ENCODE measurements at regions not wholly inside any gene's neighbourhood (a gene's known extent, or its start where the extent isn't known, plus 50 kb on each side); places are given as distances from the start of the nearest gene placed in this dataset.

- Histone ChIP-seq H3K4me3 (no peak overlapping the region), H3K36me3 (no peaks in the 10 kb centered on the region), H3K9me3 (no peaks in the 10 kb centered on the region), H3K27ac (no peak overlapping the region), H3K27me3 (peaks cover 14 to 36% (median 29%) of the 10 kb centered on the region in 3 donors), H3K4me1 (peaks cover 0 to 28% (median 20%) of the 10 kb centered on the region in 4 donors)
- 72 to 74% methylated on average over 13 of the region's 13 CpGs for WGBS, 2 donors
- intact Hi-C loops (cut with DNase I): no loop called here
- TF ChIP-seq POLR2AphosphoS5 (IDR thresholded peaks at IDR 0.05) (no peak), EP300 (IDR thresholded peaks at IDR 0.05) (no peak), POLR2A (IDR thresholded peaks at IDR 0.05) (no peak), CTCF (IDR thresholded peaks at IDR 0.05) (no peak)
- DNase-seq: no peak
These were observed 1247.1 kb downstream of the BRD1 start for GRCh38 chr22:48580481-48580970.

DNA sequence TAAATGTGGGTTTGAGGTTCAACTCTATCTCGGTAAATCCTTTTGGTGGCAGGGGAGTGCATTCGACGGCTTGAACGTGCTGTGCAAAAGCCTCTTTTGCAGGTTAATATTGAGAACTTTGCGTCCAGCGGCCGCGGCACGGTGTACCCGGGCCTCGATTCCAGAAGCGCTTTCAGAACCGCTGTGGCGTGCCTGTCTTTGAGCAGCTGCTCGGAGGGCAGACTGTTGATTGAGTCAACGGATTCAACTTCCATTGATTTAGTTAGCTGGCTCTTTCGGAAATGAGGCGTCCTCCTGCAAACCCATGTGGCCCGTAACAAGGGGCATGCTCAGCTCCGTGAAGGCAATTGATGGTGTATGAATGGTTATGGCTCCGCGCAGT, 1247.8 kb downstream of the BRD1 start:
- Histone ChIP-seq H3K4me3 (no peak overlapping the region), H3K9me3 (no peaks in the 10 kb centered on the region), H3K4me1 (peaks cover 0 to 28% (median 20%) of the 10 kb centered on the region in 4 donors), H3K27me3 (peaks cover 14 to 35% (median 32%) of the 10 kb centered on the region in 3 donors), H3K36me3 (no peaks in the 10 kb centered on the region), H3K27ac (no peak overlapping the region)
- intact Hi-C loops (cut with DNase I): loop anchor here (5.0 kb wide), 2 partner anchors 727 to 1052 kb away; no protein-coding TSS in a partner anchor
- no peak for DNase-seq
- no peak for TF ChIP-seq EP300 (IDR thresholded peaks at IDR 0.05)
- TF ChIP-seq POLR2AphosphoS5 (IDR thresholded peaks at IDR 0.05): no peak
- TF ChIP-seq CTCF (IDR thresholded peaks at IDR 0.05): no peak
- no peak for TF ChIP-seq POLR2A (IDR thresholded peaks at IDR 0.05)
- 81 to 86% methylated on average over 22 of the region's 22 CpGs for WGBS, 2 donors

DNA sequence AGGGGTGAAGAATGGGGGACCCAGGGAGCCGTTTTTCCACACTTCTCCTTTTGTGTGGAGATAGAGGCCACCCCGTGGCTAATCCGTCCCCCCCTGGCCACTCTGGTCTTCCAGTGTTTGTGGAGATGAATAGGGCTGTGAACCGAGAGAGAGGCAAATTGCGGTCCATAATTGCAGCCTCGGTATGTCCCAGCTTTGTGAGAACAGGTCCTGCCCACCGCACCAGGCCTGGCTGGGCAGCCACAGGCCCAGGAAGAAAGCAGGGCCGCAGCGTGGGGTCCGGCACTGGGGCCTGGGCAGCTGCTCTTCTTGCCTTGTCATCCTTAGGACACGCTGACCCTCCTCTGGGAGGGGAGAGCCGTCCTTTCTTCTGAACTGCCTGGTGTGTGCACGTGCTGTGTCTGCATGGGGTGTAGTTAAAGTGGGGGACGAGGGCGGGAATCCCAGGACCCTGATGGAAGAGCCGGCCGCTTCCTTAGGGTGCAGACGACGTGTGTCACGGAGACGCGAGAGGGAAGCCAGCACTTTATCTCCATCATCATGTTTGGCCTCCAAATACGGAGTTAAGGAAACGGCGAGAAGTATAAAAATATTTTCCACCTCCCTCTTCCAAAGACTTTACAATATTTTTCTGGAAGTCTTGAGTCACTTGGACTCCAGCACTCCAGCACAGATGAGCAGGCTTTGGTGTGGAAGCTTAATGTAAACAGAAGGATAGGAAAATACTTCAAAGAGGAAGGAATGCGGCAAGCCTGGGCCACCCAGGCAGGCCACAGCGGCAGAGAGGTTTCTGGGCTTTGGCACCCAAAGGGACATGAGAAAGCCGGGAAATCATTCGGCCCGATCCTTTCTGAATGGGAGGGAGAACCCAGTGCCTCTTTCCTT, 1248.4 kb downstream of the BRD1 start:
- Histone ChIP-seq H3K4me3 (no peak overlapping the region), H3K27ac (peak overlapping the region in 1 of 4 donors; percentile 2)
- TF ChIP-seq POLR2A (IDR thresholded peaks at IDR 0.05) (no peak), EP300 (IDR thresholded peaks at IDR 0.05) (no peak), CTCF (IDR thresholded peaks at IDR 0.05) (no peak), POLR2AphosphoS5 (IDR thresholded peaks at IDR 0.05) (no peak)

DNA sequence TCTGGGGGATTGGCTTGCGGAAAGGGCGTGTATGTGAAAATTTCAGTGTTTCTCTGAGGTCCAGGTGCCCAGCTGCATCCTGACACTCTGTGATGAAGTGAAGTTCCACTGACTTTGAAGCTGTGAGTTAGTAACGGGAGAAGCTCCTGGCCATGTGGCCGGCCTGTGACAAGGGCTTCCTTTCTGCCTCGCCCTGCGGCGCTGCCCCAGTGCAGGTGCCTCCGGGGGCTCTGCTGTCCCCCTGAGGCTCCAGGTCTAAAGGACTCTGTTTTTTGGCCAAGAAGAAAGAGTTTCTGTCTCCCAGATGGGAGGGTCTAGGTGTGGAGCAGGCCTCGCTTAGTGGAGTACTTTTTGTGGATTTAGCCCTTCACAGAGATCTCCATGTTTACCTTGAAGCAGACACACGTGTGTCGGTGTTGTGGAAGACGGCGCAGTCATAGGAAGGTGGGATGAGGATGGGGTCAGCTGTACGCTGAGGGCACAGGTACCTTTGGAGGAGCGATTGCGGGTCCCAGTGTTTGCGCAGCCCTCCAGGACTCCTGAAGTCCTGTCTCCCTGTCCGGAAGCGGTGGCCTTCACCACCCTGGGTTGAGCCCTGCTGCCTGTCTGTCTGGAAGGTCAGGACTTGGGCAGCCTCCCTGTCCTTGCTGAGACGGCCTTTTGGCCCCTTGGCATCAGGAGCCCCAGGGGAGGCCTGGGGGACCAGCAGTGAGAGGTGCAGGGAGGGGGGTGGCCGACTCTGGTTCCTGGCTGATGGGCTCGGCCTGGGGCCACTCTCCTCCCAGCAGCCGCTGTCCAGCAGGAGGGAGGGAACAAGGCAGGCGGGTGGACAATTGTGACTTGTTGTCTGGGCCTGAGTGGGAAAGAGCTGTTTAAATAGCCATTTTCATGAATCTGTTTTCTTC, 1249.3 kb downstream of the BRD1 start:
- Histone ChIP-seq H3K4me1 (peaks cover 0 to 28% (median 21%) of the 10 kb centered on the region in 4 donors), H3K9me3 (no peaks in the 10 kb centered on the region), H3K4me3 (no peak overlapping the region), H3K27ac (no peak overlapping the region), H3K27me3 (peaks cover 14 to 45% (median 43%) of the 10 kb centered on the region in 3 donors), H3K36me3 (no peaks in the 10 kb centered on the region)
- TF ChIP-seq POLR2A (IDR thresholded peaks at IDR 0.05) (no peak), EP300 (IDR thresholded peaks at IDR 0.05) (no peak), CTCF (IDR thresholded peaks at IDR 0.05) (no peak), POLR2AphosphoS5 (IDR thresholded peaks at IDR 0.05) (no peak)
- DNase-seq: no peak
- 81 to 89% methylated on average over 24 of the region's 24 CpGs for WGBS, 2 donors
- intact Hi-C loops (cut with DNase I): loop anchor here (5.0 kb wide), 2 partner anchors 729 to 1054 kb away; no protein-coding TSS in a partner anchor

More for the DNA sequence above, 1248.4 kb downstream of the BRD1 start:
- peaks cover 0 to 28% (median 21%) of the 10 kb centered on the region in 4 donors for H3K4me1 ChIP-seq
- H3K27me3 ChIP-seq: peaks cover 14 to 38% (median 36%) of the 10 kb centered on the region in 3 donors
- no peaks in the 10 kb centered on the region for H3K9me3 ChIP-seq
- 64 to 70% methylated on average over 30 of the region's 30 CpGs for WGBS, 2 donors
- intact Hi-C loops (cut with DNase I): loop anchor here (5.0 kb wide), 2 partner anchors 728 to 1053 kb away; no protein-coding TSS in a partner anchor
- no peaks in the 10 kb centered on the region for H3K36me3 ChIP-seq
- DNase-seq: no peak
